ENCODE measurements at regions not wholly inside any gene's neighbourhood (a gene's known extent, or its start where the extent isn't known, plus 50 kb on each side); places are given as distances from the start of the nearest gene placed in this dataset.
"Not testable (repeated sequence)": the region's sequence is repeated elsewhere in the genome, so short reads cannot be mapped to it uniquely, and the experiment has no call there.

DNA sequence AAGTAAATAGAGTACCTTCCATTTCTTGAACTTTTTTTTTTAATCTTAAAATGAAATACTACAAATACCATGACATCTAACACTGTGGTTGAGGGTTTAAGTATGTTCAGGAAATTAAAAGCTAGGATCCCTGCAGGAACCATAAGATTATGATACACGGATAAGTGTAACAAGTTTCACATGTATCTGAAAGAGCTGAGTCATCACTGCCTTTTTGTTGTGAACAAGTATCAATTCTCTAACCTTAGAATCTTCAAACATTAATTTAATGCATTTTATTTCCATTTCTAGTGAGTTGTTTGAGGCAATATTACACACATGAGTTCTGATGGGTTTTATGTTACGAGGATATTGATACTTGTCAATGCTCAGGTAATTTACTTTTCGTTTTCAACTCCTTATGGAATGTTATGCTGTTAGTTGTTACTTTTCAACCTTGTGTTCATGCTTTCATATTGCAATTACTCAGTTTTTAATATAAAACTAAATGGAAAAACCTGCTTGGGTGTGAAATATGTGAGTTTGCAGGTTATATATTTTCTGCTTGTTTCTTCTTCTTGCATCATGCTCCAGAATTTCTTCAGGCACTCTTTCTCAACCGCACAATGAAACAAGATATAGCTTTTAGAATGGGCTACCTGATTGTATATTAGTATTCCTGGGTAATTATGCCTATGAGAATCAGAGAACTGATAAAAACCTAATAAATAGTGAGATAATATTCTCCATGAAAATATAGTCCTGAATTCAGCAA lies 361.3 kb upstream of the MTNR1B start:
- DNase-seq (ENCODE audit: low spot score): no peak

DNA sequence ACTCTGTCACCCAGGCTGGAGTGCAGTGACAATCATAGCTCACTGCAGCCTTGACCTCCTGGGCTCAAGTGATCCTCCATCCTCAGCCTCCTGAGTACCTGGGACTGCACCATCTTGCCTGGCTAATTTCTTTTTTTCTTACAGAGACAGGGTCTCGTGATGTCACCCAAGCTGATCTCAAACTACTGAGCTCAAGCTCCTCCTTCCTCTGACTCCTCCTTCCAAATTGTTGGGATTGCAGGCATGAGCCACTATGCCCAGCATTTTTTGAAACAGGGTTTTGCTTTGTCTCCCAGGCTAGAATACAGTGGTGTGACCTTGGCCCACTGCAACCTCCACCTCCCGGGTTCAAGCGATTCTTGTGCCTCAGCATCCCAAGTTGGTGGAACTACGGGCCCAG lies 358.3 kb upstream of the MTNR1B start:
- no peak for DNase-seq (ENCODE audit: low spot score)

DNA sequence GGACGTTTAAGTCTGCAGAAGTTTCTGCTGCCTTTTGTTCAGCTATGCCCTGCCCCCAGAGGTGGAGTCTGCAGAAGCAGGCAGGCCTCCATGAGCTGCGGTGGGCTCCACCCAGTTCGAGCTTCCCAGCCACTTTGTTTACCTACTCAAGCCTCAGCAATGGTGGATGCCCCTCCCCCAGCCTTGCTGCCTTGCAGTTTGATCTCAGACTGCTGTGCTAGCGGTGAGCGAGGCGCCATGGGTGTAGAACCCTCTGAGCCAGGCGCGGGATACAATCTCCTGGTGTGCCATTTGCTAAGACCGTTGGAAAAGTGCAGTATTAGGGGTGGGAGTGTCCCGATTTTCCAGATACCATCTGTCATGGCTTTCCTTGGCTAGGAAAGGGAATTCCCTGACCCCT lies 351.4 kb upstream of the MTNR1B start:
- not testable (repeated sequence) for DNase-seq (ENCODE audit: low spot score)

DNA sequence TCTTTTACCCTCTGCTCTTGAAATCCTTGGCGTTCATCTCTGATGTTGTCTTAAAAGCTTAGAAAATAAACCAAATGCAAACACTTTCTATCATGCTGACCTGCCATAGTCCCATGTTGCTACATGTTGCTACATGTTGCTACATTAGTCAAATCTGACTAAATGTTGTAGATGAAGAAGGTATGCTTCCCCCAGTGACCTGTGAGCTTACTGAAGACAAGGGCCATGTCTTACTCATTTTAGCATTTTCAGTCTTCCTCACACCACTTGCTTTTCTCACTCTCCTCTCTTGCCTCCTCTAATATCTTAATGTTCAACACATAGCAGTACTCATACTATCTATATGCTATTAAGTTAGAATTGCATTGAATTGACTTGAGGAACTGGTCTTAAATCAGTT lies 346.4 kb upstream of the MTNR1B start:
- no peak for DNase-seq (ENCODE audit: low spot score)

DNA sequence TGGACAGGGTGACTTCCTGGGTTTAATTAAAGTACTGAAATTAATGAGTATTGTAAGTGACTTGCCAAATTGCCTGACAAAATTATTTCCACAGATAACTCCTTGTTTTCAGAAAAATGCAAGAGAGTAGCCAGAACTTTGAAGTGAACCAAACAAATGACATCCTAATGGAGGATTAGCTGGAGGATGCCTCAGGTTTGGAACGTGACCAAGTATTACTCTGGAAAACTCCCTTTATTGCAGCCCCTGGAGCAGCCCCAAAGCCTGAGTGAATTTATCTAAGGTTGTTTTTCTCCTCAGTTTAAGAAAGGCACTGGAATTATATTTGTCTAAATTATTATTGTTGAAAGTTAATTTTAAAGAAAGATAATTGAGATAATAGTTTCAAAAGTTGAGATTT lies 343.6 kb upstream of the MTNR1B start:
- no peak for DNase-seq (ENCODE audit: low spot score)

DNA sequence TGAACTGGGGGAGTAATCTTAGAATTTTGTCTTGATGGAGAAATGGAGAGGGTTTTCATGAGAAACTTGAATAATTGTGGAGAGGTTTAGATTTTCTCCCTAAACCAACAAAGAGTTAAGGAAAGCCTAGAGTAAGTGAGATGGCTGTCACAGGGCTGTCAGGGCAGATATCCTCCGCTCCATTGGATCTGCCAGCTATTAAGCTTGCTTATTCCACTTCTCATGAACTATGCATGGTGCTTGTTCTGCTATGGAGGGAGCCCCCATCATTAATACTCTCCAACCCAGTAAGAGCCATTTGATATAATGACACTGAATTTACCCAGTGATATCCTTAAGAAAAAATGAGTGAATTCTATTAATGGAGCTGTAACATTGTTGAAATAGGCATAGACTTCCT lies 342.8 kb upstream of the MTNR1B start:
- DNase-seq (ENCODE audit: low spot score): no peak

DNA sequence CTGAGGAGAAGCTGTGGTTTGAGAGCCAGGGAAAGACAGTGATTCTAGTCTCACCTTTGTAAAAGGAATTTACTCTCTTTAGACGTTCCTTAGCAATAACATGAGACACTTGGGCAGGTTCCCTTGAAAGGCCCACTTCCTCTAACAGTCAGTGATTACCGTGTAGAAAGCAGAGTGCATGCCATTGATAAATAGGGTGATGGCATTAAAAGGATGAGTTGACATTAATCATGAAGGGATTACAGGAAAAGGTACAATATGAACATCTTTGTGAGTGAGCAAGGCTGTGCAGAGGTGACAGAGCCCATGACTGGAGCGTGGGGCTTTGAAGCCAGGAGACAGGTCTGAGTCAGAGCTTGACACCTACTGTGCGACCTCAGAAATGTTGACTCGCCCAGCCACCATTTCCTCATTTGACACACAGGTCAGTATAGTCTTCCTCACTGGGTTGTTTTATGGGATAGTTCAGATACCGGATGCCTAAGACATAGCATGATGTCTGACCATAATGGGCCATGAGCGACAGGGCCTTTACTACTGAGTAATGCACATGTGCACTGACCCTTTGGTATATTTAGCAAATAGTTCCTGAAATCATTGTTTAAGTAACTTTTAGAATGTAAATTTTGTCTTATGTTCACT lies 341.7 kb upstream of the MTNR1B start:
- no peak for DNase-seq (ENCODE audit: low spot score)

DNA sequence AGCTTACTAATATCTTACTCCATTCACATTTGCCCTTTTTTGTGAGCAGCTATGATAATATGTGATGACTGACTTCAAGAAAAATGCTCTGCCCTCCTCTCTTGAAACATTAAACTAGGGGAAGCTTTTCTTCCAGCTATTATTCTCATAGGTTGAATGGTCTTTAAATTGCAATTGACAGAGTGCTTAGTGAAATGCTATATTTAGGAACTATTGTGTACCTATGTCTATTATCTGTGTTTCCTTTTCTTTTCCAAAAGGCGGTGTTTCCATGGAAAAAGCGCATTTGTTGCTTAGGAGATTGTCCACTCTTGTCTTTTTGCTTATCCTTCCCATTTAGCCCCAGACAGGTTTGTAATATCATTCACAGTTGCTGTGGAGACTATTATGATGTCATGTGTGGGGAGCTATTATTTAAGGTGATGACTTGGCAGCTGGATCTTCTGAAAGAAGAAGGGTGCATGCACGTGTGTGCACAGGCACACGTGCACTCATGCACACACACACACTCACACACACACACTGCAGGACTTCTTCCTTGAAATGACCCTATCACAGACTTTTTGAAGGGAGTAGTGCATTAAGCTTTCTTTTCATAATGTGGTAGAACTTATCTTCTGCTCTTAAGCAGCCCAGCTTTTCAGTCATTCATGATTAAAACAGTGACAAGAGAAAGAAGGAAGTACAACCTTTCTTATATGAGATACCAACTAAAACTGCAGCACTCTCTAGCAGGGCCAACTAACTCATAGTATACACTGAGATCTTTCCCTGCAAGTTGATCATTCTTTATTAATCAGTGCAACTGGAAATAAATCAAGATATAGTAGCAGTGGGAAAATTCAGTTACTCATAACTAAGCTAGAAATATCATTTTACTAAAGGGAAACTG lies 340.8 kb upstream of the MTNR1B start:
- no peak for DNase-seq (ENCODE audit: low spot score)

DNA sequence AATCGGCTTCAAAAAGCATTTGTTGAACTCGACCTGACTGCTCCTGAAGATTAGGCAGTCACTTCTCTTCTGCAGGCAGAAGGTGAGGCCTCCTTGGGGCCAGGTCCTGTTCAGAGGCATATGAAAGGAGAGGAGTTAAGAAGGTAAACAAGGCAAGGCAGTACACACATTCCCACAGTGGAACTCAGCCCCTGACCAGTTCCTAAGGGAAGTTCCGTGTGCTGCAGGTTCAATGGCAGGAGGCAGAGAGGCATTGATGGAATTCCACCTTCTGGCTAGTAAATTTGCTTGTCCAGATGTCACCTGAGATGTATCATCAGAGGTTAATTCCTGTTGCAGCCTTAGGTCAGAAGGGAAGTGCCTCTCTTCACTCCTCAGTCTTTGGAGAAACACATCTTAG lies 337.0 kb upstream of the MTNR1B start:
- DNase-seq (ENCODE audit: low spot score): no peak

DNA sequence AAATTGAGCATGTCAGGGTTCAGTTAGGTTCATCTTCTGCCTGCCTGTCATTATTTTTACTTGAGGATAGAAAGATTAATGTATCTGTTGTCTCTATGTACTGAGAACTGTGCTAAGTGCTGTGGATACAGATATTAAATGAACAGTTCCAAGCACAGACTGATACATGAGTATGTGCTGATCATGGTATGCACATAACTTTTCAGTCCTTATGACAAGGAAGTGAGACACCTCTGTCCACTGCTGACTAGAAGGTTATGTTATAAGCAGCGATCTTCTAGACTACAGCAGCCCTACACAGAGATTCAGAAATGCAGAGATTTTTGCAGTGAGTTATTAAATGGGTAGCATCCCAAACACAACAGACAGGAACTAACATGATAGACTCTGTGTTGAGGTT lies 335.6 kb upstream of the MTNR1B start:
- no peak for DNase-seq (ENCODE audit: low spot score)

DNA sequence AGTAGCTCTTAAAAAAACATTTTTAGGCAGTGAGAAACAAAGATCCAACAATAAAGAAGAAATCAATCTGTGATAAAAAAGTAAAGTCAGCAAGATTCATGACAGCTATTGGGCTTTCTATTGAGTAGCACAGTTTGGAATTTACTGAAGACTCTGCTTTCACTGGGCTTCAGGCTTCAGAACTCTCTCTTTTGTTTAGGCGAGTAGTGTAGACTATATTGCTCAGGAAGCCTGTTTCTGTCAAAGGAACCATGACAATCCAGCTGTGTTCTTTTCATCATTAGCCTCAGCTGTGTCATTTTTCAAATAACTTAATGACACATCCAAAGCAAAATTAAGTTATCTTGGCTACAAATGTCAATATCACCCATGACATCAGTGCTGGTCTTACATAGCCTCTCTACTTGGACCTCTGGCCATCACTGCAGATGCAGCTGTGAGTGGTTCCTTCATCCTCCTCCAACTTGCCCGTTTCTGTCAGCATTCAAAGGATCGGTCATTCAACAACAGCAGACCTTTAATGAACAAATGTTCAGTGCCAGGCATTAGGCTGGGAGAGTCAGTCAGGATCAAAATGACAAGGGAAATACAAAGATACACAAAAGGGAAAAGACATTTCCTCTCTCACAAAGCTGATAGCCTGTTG lies 332.8 kb upstream of the MTNR1B start:
- no peak for DNase-seq (ENCODE audit: low spot score)

DNA sequence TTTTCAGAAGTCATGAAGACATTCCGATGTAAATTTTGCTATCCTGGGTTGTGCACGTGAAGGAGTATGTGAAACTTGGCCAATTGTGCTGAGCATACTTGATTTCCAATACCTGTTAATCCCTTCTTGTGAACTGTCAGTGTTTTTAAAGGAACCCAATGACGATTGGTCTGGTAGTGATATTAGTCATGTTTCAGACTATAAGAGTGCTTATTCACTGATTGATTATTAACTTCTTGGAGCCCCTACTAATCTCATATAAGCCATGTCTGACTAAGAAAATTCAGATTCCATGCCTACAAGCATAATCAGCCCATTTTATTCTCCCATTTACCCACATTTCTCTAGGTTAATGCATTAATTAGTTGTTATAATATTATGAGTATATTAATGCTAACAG lies 330.8 kb upstream of the MTNR1B start:
- DNase-seq (ENCODE audit: low spot score): no peak

DNA sequence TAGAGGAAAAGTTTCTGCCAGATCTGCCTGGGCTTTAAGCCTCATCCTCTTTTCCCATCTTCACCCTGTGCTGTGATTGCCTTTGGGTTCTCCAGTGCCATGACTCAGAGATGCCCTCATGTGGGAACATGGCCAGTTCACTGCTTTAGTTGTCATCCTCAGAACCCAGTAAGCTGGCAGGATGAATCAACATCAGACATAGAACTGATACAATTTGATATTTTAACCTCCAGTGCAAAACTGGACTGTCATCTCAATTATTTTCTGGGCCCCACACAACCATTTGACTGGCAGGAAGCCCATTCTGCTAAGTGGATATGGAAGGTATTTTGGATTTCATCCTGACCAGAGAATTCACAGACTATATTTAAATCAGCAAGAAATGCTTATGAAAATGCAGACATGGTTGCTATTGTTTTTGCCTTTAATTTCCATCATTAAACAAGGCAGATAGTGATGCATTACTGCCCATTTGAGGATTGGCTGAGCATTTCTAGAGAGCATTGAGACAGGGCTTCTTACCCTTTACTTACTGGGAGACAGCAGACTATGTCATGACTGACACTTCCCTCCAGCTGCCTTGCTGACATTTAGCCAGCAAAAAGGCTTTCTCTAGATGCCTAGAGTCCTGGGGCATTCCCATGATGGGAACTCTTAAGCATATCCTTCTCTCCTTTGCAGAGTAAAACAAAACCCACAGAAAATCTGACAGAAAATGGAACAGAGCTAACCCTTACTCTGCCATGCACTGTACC lies 327.1 kb upstream of the MTNR1B start:
- no peak for DNase-seq (ENCODE audit: low spot score)

DNA sequence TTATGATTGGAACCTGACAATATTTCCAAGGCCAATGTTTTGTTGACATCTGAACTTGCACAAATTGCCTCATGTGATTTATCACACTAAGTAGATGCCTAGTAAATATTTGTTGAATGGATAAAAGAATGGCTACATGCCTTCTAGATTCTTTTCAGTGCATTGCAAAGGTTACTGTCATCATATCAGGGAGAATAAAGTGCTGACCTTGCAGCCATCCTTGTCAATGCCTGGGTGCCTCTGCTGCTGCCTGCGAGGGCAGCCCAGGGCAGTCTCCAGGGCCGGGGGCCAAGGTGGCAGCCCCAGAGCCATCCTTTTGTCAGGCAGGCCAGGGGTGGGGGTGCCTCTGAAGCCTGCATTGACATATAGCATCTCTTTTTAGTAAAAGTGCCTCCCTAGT lies 325.6 kb upstream of the MTNR1B start:
- DNase-seq (ENCODE audit: low spot score): no peak

DNA sequence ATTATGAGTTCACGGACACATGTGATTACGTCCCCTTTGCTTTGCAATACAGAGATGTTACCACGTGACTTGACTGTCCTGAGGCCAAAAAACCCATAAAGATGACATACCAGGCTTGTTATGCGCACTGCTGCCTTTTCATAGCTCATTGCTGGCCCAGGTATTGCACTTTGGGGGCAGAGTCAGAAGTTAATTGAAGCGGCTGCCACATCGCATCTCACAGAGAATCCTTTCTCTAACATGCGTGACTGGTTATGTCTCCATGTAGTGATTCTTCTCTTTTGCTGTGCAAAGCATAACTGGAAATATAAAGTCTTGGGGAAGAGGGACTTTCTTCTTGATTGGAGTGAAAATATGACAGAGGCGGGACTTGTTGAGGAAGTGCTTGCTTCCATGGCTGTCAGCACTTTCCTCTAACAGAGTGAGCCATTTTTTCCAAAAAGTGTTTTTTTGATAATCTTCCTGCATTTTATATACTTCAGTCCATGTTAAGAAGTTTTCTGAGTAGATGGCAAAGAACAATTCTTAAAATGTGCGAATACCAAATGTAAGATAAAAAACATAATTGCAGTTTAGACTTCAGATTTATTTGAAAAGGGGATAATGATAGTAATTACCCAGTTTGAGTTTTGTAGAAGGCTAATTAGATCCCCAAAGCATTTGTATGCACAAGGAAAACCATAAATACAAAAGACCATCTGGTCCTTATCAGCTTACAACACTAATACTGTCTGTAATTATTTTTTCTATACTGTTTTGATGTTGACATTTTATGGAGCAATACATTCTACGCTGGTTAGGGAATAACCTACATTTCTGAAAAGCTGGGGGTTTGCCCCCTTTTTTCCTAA lies 324.6 kb upstream of the MTNR1B start:
- no peak for DNase-seq (ENCODE audit: low spot score)

DNA sequence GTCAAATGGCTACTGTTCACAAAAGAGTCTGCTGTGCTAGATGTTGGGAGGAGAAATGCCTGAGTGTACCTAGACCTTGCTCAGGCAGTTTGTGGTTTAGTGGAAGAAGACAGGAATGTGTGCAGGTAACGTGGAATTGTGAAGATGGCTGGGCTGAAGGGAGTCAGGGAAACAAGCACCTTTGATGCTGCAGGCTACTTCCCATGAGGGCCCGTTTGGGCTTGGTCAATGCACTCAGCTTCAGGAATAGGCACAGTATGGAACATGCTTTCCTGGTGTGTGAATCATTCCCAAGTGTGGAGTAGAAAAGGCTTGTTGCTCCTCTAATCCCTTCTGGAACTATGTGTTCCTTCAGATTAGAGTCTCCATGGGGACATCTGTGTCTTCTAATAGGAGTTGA lies 318.3 kb upstream of the MTNR1B start:
- DNase-seq (ENCODE audit: low spot score): no peak

DNA sequence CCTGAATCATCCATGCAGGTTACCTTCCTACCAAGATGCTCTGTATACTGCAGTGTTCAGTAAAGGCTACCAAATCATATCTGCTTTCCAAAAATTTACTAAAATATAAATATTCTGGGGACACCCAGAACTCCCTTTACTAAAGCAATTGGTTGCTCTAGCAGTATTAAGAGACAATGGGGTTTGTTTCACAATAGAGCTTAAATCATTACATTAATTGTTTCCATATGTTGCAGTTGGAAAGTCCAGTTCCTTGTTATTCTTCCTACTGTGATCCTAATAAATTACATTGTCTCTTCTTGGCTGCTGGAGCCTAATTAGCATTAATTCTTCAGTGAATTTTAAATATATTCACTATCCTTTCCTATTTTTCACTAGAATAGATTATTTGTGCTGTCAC lies 316.0 kb upstream of the MTNR1B start:
- DNase-seq (ENCODE audit: low spot score): no peak

DNA sequence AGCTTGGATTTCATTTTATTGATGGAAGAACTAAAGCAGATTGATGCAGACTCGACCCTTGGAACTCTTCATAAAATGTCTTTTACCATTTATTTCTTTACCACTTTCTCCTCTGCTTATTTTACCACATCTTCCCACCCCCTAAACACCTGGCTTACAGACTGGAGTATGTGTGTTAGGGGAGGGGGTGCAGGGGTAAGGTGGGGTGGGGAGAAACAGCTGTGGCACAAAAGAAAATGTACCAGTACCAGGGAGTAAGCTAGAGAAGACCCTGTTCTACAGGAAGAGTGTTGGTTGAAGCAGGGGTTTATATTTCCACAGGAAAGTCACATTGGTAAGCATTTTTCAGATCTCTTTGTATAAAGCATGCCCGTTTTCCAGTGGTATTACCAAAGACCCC lies 312.7 kb upstream of the MTNR1B start:
- DNase-seq (ENCODE audit: low spot score): no peak

DNA sequence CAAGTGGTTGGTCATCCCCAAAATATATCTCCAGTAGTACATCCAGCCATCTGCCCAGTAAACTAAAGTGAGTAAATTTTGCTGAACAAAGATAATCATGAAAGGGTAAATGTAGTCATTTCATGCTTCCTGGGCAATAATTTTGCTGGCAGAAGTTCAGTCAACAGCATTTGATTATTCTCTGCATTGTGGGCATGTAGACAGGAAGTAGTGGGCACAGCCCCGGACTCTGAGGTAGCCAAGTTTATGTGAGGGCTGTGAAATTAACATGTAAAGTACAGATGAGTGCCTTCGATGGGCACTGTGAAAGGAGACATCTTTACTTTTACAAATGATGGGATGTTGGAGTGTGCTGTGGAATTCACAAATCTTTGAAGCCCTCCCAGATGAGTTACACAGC lies 312.2 kb upstream of the MTNR1B start:
- DNase-seq (ENCODE audit: low spot score): no peak

DNA sequence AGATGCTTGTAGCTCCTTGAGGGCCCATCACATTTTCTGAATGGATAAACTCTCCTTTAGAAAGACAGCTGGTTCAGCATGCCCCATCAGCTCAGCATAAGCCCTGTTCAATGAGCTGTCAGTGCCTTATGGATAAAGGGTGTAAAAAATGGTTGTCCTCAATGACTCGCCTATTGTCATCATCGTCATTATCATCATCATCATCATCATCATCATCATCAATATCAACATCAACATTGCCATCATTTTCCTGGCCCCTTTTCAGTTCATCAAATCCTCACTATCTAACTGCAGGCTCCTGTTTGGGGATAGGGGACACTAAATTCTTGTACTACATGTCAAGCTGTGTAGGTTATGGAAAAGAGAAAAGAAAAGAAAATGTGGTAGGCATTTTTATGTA lies 310.7 kb upstream of the MTNR1B start:
- no peak for DNase-seq (ENCODE audit: low spot score)

DNA sequence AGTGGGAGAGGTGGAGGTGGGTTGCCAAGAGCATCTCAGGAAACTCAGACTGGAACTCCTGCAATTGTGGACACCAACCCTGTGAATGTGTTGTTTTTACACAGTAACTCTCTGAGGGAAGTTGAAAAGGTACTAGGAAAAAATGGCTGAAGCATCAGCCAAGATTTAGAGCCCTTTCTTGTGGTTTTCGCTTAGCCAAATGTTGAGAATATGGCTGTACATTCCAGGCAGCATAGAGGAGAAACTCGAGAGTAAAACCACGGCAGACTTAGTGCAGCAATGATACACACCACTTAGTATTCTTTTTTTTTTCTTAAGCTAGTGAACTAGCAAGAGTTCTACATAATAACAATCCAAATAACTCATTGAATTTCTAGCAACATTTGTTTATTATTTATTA lies 309.7 kb upstream of the MTNR1B start:
- DNase-seq (ENCODE audit: low spot score): no peak

All from H4 (cell line).